ENCODE measurements at regions not wholly inside any gene's neighbourhood (a gene's known extent, or its start where the extent isn't known, plus 50 kb on each side); places are given as distances from the start of the nearest gene placed in this dataset.
A peak's percentile ranks its signal among the peaks of the same experiment; 100 is the strongest.

DNA sequence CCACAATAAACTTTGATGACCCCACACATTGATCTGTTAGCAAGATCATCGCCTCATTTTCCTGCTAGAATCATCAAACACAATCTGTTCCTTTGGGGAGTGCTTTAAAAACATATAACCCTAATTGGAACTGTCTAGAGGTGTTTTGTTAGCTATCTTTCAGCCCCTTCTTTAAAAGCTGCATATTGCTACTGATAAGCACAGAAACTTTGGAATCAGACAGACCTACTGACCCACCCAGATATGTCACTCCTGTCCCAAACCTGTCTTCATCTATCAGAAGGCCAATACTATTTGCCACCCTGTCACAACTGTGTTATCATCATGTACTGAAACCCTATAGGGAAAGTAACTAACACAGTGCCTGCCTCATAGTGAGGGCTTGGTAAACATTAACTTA, 172.4 kb upstream of the SASH1 start:
- no peak for DNase-seq

DNA sequence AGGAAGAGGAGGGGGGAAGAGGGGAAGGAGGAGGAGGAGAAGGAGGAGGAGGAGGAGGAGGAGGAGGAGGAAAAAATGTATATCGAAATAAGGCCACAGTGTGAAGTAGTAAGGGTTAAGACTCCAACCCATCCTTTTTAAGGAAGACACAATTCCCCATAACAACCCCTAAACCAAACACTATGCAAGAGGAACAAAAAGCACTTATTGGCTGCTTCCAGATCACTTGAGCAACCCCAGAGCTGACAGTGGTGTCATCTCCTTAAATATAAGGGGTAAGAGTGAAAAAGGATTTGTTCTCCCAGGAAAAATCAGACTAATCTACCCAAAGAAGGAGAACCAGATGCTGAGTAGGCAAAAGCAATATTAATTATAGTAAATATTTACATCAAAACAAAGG, 169.1 kb upstream of the SASH1 start:
- DNase-seq = peak in 3 of 4 experiments; percentile 2 to 13 (median 9)

DNA sequence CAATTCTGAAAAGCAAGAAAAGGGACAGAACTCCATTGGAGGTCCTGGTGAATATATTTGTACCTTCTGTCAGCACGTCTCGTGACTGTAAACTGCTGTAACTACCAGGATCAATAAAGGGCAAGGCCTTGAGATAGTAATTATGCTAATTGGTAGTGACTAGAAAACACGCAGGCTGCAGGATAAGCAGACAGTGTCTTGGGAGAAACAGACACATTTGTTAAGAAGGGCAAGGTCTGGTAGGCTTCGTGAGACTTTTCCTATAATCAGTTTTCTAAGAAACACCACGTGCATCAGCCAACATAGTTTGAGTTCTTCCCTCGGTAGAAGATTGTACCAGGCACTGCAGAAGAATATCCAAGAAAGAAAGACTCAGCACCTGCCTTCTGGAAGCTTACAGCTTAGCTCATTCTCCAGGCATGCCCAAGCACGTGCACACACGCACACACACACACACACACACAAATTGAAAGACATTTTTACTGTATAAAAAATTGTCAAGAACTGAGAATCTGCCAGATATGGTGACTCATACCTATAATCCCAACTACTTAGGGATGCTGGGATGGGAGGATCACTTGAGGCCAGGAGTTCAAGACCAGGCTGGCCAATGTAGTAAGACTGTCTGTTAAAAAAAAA, 167.0 kb upstream of the SASH1 start:
- no peak for DNase-seq

DNA sequence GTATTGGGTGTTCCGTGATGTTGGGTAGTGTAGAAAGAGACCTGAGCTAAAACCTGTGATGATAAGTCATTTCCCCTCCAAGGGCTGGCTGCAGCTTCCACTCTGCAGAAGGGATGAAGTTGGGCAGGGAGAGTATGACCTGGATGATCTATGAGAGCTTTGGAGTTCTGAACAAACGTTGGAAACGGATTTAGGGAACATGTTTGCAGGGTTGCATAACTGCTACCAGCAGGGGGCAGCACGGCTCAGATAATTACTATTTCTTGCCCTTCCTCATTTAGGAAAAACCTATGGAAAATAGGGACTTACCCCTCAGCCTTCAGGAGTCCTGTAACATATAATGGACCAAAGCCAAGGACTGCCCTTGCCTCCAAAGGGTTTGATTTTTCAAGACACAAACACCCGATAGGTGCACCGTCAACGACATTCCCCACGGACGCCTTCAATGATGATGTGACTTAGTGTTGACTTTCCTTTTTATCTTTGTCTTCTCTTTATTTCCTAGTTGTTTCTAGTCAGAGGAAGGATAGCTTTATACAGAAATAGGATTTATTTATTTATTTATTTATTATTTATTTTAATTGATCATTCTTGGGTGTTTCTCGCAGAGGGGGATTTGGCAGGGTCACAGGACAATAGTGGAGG, 164.9 kb upstream of the SASH1 start:
- peak; percentile 72 to 83 (median 80) for DNase-seq

DNA sequence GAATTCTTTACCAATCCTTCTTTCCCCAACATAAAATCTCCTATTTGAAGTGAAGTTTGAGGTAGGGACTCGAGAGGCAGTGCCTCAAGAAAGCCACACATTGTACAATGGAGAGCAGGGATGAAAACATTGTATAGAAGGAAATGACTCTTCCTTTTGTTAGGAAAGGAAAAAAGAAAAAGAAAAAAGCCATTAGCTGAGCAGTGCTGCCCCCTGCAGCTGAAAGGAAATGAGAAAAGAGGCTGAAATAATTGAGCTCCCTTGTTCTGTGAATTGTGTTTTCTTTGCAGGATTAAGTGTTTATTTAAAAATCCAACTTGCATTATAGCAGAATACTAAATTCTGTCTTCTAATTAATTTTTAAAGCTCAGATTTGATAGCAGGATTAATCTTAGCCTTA, 162.9 kb upstream of the SASH1 start:
- peak in 3 of 4 experiments; percentile 5 to 25 (median 16) for DNase-seq

DNA sequence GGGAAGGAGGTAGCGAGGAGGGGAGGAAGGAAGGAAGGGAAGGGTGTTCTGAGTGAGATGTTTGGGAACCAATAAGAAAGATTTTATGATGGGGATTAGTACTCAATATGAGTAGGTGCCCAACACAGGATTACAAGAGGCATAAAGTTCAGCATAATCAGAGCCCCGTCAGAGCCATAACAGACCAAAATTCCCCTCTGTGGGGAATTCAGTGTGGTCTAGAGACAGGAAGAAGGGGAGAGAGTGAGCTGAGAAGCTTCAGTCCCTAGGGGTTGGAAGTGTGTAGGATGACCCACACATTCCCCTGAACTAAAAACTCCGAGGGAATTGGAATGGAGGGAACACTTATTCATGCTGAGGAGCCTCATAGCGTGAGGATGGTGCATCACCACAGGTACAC, 160.3 kb upstream of the SASH1 start:
- DNase-seq = no peak

DNA sequence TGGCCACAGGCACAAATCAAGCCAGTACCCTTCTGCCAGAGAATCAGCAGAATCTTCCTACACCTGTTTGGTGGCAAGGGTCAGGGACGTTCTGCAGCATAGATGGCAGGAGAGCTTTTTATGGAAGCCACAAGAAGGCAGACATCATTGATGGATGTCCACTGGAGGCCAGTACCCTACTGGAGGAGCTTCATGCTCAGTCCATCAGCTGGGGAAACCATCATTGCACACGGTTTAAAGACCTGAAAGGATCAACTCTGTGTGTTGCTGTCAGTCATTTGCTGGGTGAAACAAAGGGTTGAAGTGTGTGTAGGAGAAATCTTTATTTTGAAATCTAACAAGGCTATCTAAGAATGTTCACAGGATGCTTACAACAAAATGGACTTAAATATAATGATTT, 158.9 kb upstream of the SASH1 start:
- no peak for DNase-seq

DNA sequence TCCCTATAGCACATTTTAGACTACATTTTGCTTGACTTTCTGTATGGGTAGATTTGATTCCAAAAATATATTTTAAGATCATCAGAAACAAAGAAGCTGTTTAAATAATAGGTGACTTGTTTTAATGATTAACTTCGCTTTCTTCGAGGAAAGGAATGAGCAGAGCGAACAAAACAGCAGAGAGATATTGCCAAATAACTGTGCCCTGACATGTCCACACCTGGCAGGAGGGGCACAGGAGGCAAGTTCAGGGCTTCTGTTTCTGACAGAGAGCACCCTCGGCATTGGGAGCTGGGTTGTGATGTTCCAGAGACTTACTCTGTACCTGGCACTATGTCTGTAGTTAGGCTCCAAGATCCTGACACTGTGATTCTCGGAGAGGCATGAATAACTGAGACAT, 155.7 kb upstream of the SASH1 start:
- no peak for DNase-seq

DNA sequence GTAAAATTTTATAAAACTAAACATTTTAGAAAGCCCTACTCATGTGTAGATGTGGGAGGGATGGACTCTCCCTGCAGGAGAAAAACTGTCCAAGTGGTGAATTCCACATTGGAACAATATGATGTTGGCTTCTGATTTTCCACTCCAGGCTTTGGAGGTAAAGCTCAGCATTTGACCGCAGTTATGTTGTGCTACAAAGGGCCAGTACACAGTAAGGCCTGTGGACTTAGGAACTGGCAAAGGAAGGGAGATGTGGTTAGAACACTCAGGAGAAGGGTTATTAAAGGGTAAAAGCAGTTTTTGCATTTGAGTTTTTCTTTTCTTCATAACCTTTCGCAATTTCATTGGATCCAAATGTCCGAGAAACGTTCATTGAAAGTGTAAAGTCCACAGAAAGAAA, 150.3 kb upstream of the SASH1 start:
- no peak for DNase-seq

DNA sequence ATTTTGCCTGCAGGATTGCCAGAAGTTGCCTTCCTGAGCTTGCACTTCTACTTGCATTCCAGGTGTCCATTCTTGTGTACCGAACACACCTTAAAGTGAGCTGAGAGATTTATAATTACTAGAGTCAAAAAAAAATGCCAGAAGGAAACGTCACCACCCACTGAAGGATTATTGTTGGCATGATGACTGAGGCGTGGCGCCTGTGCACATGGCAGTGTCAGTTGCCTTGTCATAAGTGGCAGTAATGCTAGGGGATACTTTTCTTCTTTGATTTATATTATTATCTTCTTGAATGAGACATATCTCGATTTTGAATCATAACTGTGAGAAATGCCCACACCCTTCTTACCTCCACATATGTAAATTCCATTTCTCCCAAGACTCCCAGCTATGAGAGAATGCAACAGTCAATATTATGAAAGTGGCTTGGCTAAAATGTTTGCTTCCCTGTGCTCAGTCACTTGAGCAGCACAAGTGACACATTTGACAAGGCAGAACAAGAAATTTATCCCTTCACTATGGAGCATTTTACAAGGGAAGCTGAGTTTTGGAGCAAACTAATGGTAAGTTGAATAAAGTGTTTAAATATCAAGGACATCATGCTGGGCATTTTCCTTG, 149.5 kb upstream of the SASH1 start:
- no peak for DNase-seq

DNA sequence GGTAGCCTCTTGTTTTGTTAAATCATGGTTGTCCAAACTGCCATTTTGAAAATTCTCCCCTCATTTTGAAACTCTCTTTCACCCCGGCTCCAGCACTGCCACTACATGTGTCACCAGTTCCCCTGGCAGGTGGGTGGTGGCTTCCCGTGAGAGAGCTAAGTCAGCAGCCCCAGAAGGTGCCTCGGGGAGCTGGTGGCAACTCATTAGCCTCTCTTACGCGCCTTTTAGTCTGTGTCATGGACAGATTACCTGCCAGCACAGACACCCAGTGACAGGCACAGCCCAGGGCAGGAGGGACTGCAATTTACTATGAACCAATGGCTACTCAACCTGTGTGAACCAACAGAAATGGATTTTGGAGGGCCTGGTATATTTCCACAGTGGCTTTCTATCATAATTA, 147.1 kb upstream of the SASH1 start:
- DNase-seq = no peak

DNA sequence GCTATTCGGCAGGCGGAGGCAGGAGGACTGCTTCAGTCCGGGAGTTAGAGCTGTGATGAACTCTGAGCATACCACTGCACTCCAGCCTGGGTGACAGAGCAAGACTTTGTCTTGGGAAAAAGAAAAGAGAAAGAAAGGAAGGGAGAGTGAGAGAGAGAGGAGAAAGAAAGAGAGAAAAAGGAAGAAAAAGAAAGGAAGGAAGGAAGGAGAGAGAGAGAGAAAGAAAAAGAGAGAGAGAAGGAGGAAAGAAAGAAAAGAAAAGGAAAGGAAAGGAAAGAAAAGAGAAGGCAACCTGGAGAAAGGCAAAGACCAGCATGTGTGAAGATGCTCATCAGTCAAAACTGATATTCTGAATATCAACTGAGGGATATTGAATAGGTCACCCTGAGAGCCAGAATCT, 143.1 kb upstream of the SASH1 start:
- no peak for DNase-seq

DNA sequence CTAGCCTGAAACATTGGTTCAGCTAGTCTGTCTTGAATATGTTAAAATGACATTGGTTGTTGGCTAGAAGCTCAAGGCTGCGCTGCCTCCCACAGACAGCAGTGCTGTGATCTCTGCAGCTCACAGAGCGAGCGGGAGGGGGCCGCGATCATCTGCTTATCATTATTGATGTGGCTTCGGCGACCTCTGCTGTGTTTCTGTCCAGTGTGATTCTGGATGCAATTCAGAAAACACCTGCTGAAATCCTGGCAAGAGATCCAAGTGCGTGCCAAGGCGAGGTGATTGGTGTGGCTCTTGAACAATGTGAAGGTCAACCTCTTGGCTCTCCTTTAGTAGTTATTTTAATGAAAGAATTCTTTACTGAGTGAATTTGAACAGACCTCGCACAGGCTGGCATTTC, 142.3 kb upstream of the SASH1 start:
- DNase-seq = no peak

DNA sequence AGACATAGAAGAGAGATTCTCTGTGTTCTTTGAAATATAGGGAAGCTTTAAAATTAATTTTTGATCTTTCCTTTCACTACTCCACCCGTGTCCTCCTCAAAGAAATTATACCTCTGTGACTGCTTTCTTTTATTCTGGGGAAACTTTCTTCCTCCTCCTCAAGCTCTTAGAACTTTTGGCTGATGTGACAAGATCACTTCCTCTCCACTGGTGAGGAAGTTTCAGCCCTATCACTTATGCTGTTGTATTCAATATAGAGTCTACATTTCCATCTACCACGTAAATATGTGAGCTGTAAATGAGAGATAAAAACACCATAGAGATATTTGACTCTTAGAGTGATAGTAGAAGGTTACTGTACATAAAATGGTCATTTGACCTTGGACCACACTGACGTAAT, 141.9 kb upstream of the SASH1 start:
- peak in 2 of 4 experiments; percentile 50 to 59 for DNase-seq

DNA sequence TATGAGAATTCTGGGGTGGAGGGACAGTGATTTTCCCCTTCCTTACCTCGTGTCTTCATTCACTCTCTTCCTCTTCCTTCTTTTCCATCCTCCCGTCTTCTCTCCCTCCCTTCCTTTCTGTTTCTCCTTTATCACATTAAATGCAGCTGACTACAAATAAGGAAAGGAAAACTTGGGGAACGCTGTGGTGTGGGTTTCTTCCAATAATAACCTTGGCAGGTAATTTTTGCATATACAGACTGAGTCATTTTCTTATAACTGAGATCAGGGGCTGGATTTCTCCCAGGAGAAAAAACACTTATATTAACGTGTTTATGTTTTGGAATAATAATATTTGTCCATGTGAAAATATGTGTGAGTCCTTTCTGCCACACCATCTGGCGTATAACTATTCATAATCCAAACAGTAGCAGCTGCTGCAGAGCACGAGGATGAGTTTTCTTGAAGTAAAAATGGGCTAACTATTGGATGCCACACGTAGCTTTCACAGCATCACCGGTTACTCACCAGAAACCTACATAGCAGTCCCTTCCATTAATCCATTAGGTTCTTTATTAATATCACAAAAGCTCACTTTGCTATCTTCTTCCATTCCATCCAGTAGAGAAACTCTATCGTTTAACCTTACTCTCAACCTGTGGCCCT, 139.2 kb upstream of the SASH1 start:
- no peak for DNase-seq

DNA sequence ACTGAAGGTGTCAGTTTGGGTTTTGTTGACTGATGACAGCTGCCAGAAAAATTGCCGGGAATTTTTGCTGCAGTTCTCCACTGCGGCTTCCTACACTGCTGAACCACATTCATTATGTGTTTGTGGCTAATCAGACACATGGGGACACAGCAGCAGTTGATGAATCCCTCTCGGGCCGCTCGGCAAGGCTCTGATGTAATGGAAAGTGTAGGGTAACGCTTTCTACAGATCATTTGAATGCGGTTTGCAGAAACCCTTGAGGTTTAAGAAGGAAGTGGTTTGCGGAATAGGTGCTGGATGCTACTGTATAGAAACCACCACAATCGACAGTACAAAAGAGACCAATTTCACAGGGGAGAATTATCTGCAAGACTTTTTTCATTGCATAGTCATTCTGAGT, 138.7 kb upstream of the SASH1 start:
- peak; percentile 55 to 82 (median 64) for DNase-seq

DNA sequence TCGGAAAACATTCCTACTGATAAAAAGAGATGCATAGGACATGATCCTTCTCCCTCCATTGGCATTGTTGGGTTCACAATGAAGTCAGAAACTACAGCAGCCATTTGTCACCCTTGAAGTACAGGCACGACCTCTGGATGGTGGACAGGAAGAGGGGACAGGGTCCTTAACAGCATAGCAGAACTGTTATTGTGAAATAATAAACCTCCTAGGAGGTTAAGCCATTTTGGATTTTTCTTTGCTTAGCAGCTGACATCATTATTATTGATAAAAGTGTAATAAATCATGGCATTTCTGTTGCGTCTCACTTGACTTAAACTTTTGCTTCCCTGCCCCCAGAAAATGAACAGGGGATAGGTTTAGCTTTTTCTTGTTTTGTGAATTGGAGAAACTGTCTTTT, 134.3 kb upstream of the SASH1 start:
- no peak for DNase-seq

DNA sequence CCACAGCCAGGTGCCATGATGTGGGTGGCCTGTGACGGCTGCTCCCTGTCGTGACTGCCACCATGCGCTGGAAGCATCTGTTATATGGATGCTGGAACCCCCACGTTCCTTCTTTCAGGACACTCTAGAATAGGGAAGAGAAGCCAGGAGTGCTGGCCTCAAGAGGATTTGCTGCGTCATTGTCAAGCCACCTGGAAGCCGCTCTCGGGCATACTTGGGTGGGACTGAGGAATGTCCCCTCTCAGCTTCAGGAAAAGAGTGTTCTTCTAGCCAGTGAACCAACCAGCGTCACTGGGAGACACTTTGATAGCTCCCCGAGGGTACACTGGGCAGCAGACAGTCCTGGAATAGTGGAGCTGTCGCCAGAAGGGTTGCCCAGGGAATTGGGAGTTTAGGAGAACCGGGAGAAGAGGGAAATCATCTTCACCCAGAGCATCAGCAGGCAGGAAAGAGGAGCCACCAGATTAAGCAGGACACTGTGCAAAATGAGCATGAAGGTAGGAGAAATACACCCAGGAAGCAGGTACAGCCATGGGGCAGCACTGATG, 130.8 kb upstream of the SASH1 start:
- no peak for DNase-seq

DNA sequence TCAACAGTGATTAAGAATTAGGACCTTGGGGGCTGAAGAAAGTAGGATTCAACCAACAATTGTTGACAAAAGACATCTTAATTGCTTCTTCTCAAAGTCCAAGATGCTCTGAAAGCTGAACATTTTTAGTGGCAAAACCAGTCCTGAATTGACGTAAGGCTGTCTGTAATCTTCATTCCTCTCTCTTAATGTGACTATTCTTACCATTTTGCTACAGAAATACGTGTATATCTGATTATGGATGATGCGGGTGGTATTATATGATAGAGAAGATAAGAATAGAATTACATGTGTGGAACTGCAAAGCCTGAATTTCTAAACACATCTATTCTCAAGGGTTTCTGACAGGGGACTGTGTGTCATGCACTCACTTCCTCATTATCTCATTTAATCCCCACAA, 130.3 kb upstream of the SASH1 start:
- peak in 2 of 4 experiments; percentile 8 to 12 for DNase-seq

DNA sequence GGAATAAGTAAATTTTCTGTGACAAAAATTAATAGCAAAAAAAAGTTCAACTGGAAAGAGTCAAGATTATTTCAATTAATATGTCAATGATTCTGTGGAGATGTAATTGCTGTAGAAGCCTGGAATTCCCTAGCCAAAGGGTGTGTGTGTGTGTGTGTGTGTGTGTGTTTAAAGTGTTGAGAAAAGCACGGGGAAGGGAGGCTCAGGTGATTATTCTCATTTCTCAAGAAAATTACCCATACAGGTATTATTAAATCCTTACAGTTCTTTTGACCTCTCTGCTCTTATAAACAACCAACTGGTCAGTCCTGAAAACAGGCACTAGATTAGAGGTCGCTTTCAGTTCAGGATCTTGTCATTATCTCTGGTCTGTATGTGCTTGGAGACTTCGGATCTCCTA, 129.3 kb upstream of the SASH1 start:
- no peak for DNase-seq

DNA sequence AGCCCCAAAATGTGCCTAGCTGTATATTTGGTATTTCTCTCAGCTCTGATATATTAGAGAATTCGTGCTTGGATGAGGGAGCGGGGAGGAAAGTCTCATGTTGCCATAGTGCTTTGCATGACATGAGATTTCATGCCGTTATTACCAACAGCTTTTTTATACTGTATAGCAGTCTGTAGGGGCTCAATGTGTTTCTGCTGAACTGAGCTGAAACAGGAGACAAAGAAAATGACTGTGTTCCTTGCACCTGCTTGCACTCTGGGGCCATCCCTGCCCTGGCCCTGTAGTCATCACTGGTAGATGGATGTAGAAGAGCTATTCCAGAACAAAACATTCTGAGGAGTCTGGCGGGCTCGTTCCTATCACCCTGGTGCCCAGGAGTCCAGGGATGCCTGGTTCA, 128.0 kb upstream of the SASH1 start:
- no peak for DNase-seq

DNA sequence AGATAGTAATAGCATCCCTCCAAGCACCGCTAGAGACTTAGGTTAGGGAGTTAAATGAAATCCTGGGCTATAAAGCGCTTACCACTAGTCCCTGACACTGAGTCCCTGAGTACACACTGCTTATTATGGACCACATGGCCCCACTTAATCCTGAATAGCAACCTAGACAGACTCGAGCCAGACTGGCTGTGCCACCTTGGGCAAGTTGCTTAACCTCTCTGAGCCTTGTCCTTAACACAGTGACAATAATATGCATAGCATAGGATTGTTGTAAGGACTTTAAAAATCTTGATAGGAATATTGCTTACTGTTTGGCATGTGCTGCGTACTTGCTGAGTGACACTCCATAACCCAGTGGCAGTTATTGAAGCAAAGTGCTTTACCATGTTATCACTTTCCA, 125.6 kb upstream of the SASH1 start:
- DNase-seq = no peak

DNA sequence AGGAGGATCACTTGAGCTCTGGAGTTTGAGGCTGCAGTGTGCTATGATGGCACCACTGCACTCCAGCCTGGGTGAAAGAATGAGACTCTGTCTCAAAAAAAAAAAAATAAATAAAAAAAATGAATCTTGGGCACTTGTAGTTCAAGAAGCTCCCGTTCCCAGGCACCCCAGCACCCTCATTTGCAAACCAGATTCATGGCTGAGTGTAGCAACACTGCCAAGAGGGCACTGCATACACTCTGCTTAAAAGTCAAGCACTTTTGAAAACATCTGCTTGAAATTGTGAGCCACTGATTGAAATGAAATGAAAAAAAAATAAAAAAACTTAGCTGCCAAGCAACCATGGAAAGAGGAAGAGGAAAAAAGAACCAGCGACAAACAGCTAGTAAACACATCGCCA, 124.7 kb upstream of the SASH1 start:
- no peak for DNase-seq

Measured in suppressor macrophage (primary cell).